ENCODE measurements at regions not wholly inside any gene's neighbourhood (a gene's known extent, or its start where the extent isn't known, plus 50 kb on each side); places are given as distances from the start of the nearest gene placed in this dataset.

DNA sequence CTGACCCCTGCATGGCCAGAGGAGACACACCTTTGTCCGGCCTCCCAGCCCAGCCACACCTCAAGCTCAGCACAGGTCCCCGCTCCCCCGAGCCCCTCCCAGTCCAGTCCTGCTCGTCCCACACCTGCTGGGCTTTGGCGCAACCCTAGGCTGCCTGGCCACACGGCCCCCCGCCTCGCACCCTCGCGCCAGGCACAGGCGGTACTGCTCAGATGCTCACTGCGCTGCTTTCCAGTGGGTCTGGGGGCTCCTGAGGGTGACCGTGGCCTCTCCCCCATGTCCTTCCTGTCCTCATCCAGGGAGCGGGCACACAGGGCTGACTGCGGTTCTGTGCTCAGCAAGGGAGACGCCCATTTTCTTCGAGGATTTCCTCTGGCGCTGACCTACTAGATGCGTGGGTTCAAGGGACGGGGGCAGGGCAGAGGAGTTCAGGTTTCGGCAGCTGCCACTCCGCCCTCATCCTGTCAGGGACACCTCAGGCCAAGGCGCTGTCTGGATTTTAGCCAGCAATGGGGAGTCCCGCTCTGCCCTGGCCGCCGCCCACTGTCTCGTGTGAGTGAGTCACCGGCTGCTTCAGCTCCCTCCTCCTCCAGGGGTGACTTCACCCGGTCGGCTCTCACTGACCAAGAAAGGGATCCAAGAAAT, 118.0 kb upstream of the ZNF469 start (continued):
- TF ChIP-seq, protein P1, sequence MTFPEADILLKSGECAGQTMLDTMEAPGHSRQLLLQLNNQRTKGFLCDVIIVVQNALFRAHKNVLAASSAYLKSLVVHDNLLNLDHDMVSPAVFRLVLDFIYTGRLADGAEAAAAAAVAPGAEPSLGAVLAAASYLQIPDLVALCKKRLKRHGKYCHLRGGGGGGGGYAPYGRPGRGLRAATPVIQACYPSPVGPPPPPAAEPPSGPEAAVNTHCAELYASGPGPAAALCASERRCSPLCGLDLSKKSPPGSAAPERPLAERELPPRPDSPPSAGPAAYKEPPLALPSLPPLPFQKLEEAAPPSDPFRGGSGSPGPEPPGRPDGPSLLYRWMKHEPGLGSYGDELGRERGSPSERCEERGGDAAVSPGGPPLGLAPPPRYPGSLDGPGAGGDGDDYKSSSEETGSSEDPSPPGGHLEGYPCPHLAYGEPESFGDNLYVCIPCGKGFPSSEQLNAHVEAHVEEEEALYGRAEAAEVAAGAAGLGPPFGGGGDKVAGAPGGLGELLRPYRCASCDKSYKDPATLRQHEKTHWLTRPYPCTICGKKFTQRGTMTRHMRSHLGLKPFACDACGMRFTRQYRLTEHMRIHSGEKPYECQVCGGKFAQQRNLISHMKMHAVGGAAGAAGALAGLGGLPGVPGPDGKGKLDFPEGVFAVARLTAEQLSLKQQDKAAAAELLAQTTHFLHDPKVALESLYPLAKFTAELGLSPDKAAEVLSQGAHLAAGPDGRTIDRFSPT (tag by site-specific recombination; IDR thresholded peaks at IDR 0.05), result 0 out of 2 replicates have a peak, but pooled peaks have one; percentile 72
- no peak for TF ChIP-seq ZBTB21 (tag by site-specific recombination; IDR thresholded peaks at IDR 0.05)
- no peak for TF ChIP-seq REPIN1 (tag by site-specific recombination; IDR thresholded peaks at IDR 0.05; ENCODE audit: low read depth)
- TF ChIP-seq ZBTB20 (tag by site-specific recombination; IDR thresholded peaks at IDR 0.05), result no peak
- TF ChIP-seq, protein P2, sequence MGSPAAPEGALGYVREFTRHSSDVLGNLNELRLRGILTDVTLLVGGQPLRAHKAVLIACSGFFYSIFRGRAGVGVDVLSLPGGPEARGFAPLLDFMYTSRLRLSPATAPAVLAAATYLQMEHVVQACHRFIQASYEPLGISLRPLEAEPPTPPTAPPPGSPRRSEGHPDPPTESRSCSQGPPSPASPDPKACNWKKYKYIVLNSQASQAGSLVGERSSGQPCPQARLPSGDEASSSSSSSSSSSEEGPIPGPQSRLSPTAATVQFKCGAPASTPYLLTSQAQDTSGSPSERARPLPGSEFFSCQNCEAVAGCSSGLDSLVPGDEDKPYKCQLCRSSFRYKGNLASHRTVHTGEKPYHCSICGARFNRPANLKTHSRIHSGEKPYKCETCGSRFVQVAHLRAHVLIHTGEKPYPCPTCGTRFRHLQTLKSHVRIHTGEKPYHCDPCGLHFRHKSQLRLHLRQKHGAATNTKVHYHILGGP (tag by site-specific recombination; IDR thresholded peaks at IDR 0.05), result no peak
- peak; percentile 52 for TF ChIP-seq SP2 (tag by site-specific recombination; IDR thresholded peaks at IDR 0.05)
- TF ChIP-seq ZNF660 (tag by site-specific recombination; IDR thresholded peaks at IDR 0.05), result no peak
- TF ChIP-seq, protein P3, sequence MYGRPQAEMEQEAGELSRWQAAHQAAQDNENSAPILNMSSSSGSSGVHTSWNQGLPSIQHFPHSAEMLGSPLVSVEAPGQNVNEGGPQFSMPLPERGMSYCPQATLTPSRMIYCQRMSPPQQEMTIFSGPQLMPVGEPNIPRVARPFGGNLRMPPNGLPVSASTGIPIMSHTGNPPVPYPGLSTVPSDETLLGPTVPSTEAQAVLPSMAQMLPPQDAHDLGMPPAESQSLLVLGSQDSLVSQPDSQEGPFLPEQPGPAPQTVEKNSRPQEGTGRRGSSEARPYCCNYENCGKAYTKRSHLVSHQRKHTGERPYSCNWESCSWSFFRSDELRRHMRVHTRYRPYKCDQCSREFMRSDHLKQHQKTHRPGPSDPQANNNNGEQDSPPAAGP (tag by site-specific recombination; IDR thresholded peaks at IDR 0.05), result no peak
- TF ChIP-seq ZNF133 (tag by site-specific recombination; IDR thresholded peaks at IDR 0.05), result no peak
- TF ChIP-seq ZNF132 (tag by site-specific recombination; IDR thresholded peaks at IDR 0.05; ENCODE audit: borderline replicate concordance), result no peak
- no peak for TF ChIP-seq HOXA7 (CRISPR knock-in tag; IDR thresholded peaks at IDR 0.05; ENCODE audit: borderline replicate concordance)
- no peak for TF ChIP-seq ZNF202 (tag by site-specific recombination; IDR thresholded peaks at IDR 0.05; ENCODE audit: borderline replicate concordance)
- no peak for TF ChIP-seq SP3 (tag by site-specific recombination; IDR thresholded peaks at IDR 0.05)
- TF ChIP-seq, protein P4, sequence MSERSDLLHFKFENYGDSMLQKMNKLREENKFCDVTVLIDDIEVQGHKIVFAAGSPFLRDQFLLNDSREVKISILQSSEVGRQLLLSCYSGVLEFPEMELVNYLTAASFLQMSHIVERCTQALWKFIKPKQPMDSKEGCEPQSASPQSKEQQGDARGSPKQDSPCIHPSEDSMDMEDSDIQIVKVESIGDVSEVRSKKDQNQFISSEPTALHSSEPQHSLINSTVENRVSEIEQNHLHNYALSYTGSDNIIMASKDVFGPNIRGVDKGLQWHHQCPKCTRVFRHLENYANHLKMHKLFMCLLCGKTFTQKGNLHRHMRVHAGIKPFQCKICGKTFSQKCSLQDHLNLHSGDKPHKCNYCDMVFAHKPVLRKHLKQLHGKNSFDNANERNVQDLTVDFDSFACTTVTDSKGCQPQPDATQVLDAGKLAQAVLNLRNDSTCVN (tag by site-specific recombination; optimal IDR thresholded peaks at IDR 0.05), result no peak
- TF ChIP-seq ZBTB48 (tag by site-specific recombination; IDR thresholded peaks at IDR 0.05), result peak; percentile 57; the same call in 1 of the 2 replicates
- TF ChIP-seq, protein P5, sequence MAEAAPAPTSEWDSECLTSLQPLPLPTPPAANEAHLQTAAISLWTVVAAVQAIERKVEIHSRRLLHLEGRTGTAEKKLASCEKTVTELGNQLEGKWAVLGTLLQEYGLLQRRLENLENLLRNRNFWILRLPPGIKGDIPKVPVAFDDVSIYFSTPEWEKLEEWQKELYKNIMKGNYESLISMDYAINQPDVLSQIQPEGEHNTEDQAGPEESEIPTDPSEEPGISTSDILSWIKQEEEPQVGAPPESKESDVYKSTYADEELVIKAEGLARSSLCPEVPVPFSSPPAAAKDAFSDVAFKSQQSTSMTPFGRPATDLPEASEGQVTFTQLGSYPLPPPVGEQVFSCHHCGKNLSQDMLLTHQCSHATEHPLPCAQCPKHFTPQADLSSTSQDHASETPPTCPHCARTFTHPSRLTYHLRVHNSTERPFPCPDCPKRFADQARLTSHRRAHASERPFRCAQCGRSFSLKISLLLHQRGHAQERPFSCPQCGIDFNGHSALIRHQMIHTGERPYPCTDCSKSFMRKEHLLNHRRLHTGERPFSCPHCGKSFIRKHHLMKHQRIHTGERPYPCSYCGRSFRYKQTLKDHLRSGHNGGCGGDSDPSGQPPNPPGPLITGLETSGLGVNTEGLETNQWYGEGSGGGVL (tag by site-specific recombination; IDR thresholded peaks at IDR 0.05), result no peak
- no peak for TF ChIP-seq ZNF239 (tag by site-specific recombination; IDR thresholded peaks at IDR 0.05)
- peak; percentile 74; the same call in 1 of the 2 replicates for TF ChIP-seq KLF10 (tag by site-specific recombination; IDR thresholded peaks at IDR 0.05)
- no peak for TF ChIP-seq ZNF19 (tag by site-specific recombination; IDR thresholded peaks at IDR 0.05; ENCODE audit: low read depth)
- no peak for TF ChIP-seq BCL11B (tag by site-specific recombination; IDR thresholded peaks at IDR 0.05; ENCODE audit: low read depth)
- TF ChIP-seq ZNF223 (tag by site-specific recombination; IDR thresholded peaks at IDR 0.05), result no peak
- no peak for TF ChIP-seq SALL2 (tag by site-specific recombination; IDR thresholded peaks at IDR 0.05; ENCODE audit: borderline replicate concordance)
- TF ChIP-seq, protein P6, sequence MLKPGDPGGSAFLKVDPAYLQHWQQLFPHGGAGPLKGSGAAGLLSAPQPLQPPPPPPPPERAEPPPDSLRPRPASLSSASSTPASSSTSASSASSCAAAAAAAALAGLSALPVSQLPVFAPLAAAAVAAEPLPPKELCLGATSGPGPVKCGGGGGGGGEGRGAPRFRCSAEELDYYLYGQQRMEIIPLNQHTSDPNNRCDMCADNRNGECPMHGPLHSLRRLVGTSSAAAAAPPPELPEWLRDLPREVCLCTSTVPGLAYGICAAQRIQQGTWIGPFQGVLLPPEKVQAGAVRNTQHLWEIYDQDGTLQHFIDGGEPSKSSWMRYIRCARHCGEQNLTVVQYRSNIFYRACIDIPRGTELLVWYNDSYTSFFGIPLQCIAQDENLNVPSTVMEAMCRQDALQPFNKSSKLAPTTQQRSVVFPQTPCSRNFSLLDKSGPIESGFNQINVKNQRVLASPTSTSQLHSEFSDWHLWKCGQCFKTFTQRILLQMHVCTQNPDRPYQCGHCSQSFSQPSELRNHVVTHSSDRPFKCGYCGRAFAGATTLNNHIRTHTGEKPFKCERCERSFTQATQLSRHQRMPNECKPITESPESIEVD (tag by site-specific recombination; IDR thresholded peaks at IDR 0.05), result no peak
- peak; percentile 92 for TF ChIP-seq KLF1 (tag by site-specific recombination; IDR thresholded peaks at IDR 0.05)
- TF ChIP-seq ZNF701 (tag by site-specific recombination; IDR thresholded peaks at IDR 0.05), result no peak
- TF ChIP-seq ZNF341 (tag by site-specific recombination; IDR thresholded peaks at IDR 0.05; ENCODE audit: low read depth), result no peak
- TF ChIP-seq ZNF585B (tag by site-specific recombination; IDR thresholded peaks at IDR 0.05), result no peak
- no peak for TF ChIP-seq ZNF16 (tag by site-specific recombination; IDR thresholded peaks at IDR 0.05; ENCODE audit: low read depth)
